Dermis microvascular lymphatic vessel endothelial cell (primary cell): ENCODE measurements at regions not wholly inside any gene's neighbourhood (a gene's known extent, or its start where the extent isn't known, plus 50 kb on each side); places are given as distances from the start of the nearest gene placed in this dataset.

Source experiments
- DNase-seq, 2 donors: peaks; one replicate each; pipeline versions ENCODE4 v3.0.0 to v3.0.0-alpha.2; 2010; ENCODE audit warnings: low read depth in 2 of 2

- no peak for DNase-seq
Measured at GRCh38 chr14:82536566-82536965, 1002.9 kb upstream of the SEL1L start.

- no peak for DNase-seq
Measured at GRCh38 chr14:82537831-82538230, 1004.2 kb upstream of the SEL1L start.

DNA sequence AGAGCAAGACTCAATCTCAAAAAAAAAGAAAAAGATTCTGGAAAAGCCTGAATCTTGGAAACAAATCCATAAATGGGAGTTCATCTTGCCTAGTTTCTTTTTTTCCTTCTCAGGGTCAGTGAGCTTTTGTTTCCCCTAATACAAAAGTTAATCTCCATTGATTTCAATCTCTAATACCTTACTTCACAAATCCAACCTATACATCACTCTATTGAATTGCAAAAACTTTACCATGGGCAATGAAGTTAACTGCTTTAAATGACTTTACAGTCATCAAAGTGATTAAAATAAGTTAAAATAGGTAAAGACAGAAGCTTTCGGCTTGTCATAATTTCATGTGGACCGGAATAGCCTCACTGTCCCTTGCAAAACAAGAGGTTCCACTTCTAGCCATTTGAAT lies 1012.7 kb upstream of the SEL1L start:
- DNase-seq: no peak

DNA sequence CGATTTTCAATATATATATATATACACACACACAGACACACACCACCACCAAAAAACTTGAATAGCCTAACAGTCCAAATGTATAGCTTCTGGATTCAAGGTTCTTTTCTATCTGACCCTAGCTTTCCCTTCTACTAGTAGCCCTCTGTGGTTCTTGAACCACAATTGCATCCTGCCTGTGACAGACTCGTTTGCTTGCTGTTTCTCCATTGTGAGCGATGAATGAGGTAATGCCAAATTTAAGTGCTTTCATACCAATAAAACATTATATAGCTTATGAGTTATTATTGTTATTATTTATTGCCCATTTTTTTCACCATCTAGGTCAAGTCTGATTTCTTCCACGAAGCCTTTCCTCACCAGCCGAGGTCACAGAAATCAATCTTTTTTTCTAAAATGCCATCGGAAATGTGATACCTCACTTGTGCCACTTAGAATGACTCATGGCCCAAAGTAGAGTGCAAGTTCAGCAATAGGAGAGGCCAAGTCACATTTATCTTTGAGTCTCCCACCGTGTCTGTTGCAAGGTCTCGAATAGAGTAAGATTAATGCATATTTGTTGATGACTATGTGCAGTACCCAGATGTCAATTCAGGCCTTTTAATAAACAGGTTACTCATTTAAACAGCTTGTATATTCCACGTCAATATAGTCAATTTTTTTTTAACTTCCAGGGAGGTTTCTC lies 1015.8 kb upstream of the SEL1L start:
- DNase-seq: no peak

- no peak for DNase-seq
Measured at GRCh38 chr14:82562881-82563280, 1029.2 kb upstream of the SEL1L start.

DNA sequence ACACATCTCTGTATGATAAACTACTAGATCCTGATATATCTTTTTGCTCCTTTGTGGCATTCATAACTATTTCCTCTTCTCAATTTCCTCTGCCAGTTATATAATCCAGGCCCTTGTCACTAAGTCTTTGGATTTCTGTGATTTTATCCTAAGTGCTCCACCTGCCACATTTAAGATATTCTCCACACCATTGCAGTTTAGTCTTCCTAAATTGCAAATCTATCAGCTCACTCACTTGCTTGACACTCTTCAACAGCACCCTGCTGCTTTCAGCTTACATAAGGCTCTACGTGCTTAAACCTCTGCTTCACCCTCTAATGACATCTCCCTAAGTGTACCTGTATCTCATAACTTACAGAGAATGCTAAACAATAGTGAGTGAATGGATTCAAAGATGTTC lies 1032.2 kb upstream of the SEL1L start:
- DNase-seq: no peak

DNA sequence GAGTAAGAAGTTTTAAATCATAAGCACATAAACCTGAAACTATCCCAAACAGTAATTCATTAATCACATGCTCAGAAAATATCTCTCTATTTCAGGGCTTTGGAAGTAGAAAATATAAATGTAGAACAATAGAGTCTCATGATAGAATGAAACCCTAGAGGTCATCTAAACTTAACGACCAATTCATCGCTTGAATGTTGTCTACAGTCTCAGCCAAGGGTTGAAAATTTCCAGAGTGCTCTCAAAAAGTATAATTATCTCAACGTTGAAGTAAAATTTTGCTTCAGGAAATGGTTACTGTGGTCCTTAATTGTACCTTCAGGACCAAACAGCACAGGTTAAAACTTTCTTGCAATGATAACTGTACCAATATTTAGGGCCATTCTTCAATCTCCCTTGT lies 1053.6 kb upstream of the SEL1L start:
- no peak for DNase-seq

DNA sequence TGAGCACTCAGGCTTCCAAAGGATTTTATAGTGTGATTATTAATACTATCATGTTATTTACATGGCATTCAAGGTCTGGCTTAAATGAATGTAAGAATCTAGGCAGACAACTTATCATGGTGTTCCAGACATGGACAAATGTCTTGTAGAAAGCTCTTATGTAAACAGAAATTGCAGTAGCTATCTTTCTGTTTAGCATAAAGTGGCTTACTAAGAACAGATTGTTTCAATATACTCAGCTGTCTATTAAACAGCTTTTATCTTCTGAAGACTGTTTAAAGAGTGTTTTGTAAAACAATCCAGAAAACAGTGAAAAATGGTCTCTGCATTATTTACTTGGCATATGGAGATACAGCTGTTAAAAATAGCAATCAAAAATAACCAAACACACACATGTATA lies 1061.8 kb upstream of the SEL1L start:
- DNase-seq: no peak

DNA sequence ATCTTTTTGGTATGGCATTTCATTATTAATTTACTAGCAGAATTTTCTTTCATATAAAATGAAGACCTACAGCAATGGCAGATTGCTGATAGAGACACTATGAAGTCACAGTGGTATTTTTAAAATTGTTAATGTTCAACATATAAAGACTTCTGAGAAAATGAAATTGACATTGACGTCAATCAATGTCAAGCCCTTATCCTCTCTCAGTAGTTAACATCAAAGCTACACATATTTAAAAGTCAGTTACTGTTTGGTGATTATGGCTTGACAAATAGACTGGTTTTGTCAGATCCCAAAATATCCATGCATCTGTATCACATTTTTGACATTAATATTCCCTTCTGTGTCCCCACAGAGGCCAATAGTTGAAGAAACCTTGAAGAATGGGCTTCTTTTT lies 1069.1 kb upstream of the SEL1L start:
- DNase-seq: no peak

DNA sequence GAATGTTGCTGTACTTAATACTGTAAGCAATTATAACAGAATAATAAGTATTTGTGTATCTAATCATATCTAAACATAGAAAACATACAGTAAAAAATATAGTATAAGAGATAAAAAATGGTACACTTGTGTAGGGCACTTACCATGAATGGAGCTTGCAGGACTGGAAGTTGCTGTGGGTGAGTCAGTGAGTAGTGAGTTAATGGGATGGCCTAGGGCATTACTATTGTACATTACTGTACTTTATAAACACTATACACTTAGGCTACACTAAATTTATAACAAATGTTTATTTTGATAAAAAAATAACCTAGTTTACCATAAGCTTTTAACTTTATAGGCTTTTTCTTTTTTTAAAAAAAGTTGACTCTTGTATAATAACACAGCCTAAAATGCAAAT lies 1071.2 kb upstream of the SEL1L start:
- DNase-seq: no peak

- no peak for DNase-seq
Measured at GRCh38 chr14:82621881-82622450, 1088.3 kb upstream of the SEL1L start.

DNA sequence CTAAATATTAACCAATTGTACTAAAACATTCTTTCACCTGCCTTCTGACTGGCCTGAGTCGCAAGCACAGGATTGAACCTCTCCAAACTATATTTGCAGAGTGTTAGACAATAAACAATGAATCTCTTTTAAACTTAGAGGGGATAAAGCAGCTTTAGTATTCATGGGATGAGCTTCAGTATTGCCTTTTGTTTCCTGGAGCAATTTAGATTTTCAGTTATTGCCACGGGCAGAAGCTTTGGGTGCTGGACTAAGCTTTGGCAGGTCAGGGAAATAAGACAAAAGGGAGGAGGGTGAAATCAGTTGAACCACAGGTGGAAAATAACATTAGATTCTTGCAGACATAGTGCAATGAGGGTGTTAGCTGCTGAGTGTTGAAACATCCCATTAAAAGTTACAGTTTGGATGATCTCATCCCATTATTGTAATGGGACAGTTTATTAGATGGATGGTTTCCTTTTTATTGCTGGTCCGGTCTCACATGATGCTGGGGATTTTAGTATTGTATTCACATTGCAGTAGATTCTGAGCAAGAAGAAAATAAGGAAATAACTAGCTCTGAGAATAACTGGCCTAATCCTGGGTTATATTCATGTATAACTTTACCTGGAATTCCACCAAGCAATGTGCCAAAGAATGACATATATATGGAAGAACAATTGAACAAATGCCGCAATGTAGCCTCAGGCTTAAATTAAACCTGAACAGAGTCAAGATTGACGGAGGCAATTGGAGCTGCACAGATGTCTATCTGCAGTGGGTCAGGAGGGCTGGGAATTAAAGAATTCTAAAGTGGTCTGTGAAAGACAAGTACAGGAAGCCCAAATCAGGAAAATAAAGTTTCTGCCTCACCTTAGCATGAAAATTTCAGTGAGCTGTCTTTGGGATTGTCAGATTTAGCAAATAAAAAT lies 1092.8 kb upstream of the SEL1L start:
- no peak for DNase-seq

- no peak for DNase-seq
Measured at GRCh38 chr14:82635915-82636314, 1102.3 kb upstream of the SEL1L start.

DNA sequence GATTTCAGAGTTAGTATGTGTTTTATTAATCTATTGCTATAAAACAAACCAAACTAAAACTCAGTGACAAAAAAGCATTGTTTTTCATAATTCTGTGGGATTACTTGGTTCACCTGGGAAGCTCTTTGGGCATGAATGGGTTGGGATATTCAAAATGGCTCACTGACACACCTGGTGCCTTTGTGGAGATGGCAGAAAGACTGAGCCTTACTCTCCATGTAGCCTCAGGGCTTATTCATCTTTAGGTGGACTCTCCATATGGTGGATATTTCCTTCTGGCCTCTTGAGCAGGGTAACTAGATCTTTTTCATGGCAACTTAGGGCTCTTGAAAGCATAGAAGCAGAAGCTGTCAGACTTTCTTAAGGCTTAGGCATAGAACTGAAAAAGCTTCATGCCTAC lies 1102.8 kb upstream of the SEL1L start:
- DNase-seq: no peak

DNA sequence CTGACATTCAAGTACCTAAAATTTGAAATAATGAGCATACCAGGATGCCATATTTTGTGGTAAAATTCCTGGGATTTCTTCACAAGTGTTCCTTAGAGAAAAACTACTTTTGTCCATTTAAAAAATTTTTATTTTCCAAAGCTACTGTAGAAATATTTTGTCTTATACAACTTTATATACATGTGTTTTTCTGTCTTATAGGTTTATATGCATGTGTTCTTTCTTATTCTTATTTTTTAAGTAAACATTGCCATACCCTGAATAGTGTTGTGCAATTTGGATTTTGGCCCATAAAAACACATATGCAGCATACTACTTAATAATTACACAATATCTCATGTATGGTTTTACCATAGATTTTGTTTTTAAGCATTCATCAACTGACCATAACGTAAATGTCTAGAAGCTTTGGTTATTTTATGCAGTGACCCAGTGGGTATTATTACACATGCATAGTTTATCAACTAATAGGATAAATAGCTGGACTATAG lies 1107.4 kb upstream of the SEL1L start:
- no peak for DNase-seq

DNA sequence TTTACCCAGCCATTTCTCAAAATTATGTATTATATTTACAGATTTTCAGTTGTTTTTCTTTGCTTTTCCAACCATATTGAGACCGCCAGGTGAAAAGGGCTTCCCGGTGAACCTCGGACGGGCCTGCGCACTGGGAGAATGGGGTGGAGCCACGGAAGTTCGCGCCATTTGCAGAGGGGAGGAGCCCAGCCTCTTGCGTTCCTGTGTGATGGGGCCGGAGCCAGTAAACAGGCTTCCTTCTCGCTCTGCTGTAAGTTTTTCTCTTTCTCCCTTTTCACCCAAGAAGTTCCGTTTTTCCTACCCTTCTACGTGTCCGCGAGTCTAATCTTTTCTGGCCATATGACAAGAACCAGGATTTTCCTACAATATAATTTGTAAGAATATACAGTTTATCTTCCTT lies 1108.8 kb upstream of the SEL1L start:
- no peak for DNase-seq

GRCh38 chr14:82647088-82647810 lies 1113.6 kb upstream of the SEL1L start:
- DNase-seq: no peak

- no peak for DNase-seq
Measured at GRCh38 chr14:82655770-82656169, 1122.1 kb upstream of the SEL1L start.

GRCh38 chr14:82657186-82657675 lies 1123.6 kb upstream of the SEL1L start:
- no peak for DNase-seq

- no peak for DNase-seq
Measured at GRCh38 chr14:82661258-82661657, 1127.6 kb upstream of the SEL1L start.

- DNase-seq: no peak
Measured at GRCh38 chr14:82667006-82667405, 1133.4 kb upstream of the SEL1L start.

DNA sequence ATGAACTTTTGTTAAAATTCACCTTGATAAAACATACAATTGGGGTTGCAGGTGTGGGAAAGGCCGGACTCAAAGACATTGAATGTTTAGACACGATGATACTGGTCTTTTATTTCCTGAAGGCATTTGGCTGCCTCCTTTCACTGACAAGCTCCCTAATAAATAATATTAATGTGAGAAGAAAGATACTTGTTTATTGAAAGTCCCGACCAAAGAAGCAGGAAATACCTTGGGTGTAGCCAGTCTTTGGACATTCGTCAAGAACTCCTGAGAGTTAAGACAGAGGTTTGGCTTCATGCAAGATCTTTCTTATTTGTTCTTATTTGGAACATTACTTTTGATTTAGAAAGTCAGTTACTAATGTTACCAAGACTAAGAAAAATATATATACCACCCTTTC lies 1133.8 kb upstream of the SEL1L start:
- no peak for DNase-seq
